ENCODE measurements at regions not wholly inside any gene's neighbourhood (a gene's known extent, or its start where the extent isn't known, plus 50 kb on each side); places are given as distances from the start of the nearest gene placed in this dataset.

- intact Hi-C loops (cut with DNase I), result no loop called here
- DNase-seq, result no peak
Observed at GRCh38 chr10:92747066-92747465, 57.3 kb downstream of the HHEX start.

GRCh38 chr10:92747600-92747999 lies 57.8 kb downstream of the HHEX start:
- intact Hi-C loops (cut with DNase I), result no loop called here
- no peak for DNase-seq

GRCh38 chr10:92750791-92751533 lies 61.2 kb downstream of the HHEX start:
- no peak for DNase-seq
- intact Hi-C loops (cut with DNase I), result no loop called here

GRCh38 chr10:92751534-92751811 lies 61.7 kb downstream of the HHEX start:
- no peak for DNase-seq
- intact Hi-C loops (cut with DNase I), result no loop called here

- intact Hi-C loops (cut with DNase I), result no loop called here
- no peak for DNase-seq
Observed at GRCh38 chr10:92751827-92752226, 62.1 kb downstream of the HHEX start.

GRCh38 chr10:92753865-92754264 lies 64.1 kb downstream of the HHEX start:
- intact Hi-C loops (cut with DNase I), result no loop called here
- no peak for DNase-seq

- DNase-seq, result no peak
Observed at GRCh38 chr10:92755725-92756124, 66.0 kb downstream of the HHEX start.

GRCh38 chr10:92756201-92757065 lies 66.7 kb downstream of the HHEX start:
- intact Hi-C loops (cut with DNase I), result no loop called here

More at GRCh38 chr10:92755725-92756124, 66.0 kb downstream of the HHEX start:
- intact Hi-C loops (cut with DNase I), result no loop called here

GRCh38 chr10:92757066-92757710 lies 67.4 kb downstream of the HHEX start:
- DNase-seq, result peak; percentile 5 to 81 (median 51)
- intact Hi-C loops (cut with DNase I), result no loop called here

More at GRCh38 chr10:92756201-92757065, 66.7 kb downstream of the HHEX start:
- no peak for DNase-seq

GRCh38 chr10:92757711-92758104 lies 68.0 kb downstream of the HHEX start:
- DNase-seq, result no peak
- intact Hi-C loops (cut with DNase I), result no loop called here

GRCh38 chr10:92758594-92758993 lies 68.8 kb downstream of the HHEX start:
- DNase-seq, result no peak
- intact Hi-C loops (cut with DNase I), result no loop called here

- no peak for DNase-seq
- intact Hi-C loops (cut with DNase I), result no loop called here
Observed at GRCh38 chr10:92760609-92761008, 70.9 kb downstream of the HHEX start.

- no peak for DNase-seq
- intact Hi-C loops (cut with DNase I), result no loop called here
Observed at GRCh38 chr10:92761571-92761970, 71.8 kb downstream of the HHEX start.

- intact Hi-C loops (cut with DNase I), result no loop called here
Observed at GRCh38 chr10:92763634-92764155, 73.9 kb downstream of the HHEX start.

GRCh38 chr10:92766451-92766850 lies 76.7 kb downstream of the HHEX start:
- intact Hi-C loops (cut with DNase I), result no loop called here
- no peak for DNase-seq

More at GRCh38 chr10:92763634-92764155, 73.9 kb downstream of the HHEX start:
- DNase-seq, result no peak

GRCh38 chr10:92768104-92768503 lies 78.3 kb downstream of the HHEX start:
- intact Hi-C loops (cut with DNase I), result no loop called here
- DNase-seq, result no peak

GRCh38 chr10:92773776-92774175 lies 74.5 kb upstream of the EXOC6 start:
- no peak for DNase-seq
- intact Hi-C loops (cut with DNase I), result no loop called here

GRCh38 chr10:92778091-92778490 lies 70.2 kb upstream of the EXOC6 start:
- intact Hi-C loops (cut with DNase I), result no loop called here
- no peak for DNase-seq

GRCh38 chr10:92785118-92785517 lies 63.2 kb upstream of the EXOC6 start:
- DNase-seq, result no peak
- intact Hi-C loops (cut with DNase I), result no loop called here

GRCh38 chr10:92787557-92788152 lies 60.7 kb upstream of the EXOC6 start:
- no peak for DNase-seq
- intact Hi-C loops (cut with DNase I), result no loop called here
